ENCODE measurements at regions not wholly inside any gene's neighbourhood (a gene's known extent, or its start where the extent isn't known, plus 50 kb on each side); places are given as distances from the start of the nearest gene placed in this dataset.

DNA sequence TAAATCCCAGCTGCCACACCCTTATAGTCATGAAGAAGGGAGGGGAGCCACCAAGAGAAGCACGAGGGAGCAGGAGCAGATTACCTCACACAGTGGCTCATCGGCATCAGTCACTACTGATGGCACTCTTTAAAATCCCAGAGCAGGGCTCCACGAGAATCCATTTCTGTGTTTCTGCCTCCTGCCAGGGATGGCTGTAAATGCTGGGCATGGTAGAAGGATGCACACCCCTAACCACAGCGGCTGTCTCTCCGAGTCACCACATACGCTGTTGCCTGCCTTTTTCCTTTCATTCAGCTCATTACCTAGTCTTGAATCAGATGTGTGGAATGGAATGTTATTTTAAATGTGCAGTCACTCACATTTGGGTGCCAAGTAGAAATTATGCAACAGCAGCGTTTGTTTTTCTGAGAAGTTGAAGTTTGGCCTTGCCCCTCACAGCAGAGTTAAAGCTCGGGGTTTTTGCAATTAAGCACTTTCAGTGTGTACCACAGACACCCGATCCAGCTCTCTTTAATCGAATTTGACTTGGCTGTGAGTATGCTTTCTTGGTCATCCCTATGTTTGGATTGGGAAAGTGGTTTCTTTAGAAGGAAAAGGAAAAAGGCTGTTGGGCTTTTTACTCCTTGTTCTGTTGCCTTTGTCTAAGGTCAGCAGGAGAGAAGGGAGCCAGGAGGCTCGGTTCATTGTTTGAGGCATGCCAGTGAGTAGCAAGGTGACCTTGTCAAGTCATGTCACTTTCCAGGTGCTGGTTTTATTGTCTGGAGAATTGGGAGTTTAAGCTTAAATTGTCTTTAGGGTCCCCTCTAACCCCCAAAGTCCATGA, 284.2 kb upstream of the TPM1 start:
- Mint-ChIP-seq H3K9me3 (ENCODE audit: insufficient read depth) (no peaks in the 10 kb centered on the region), H3K27ac (no peak overlapping the region), H3K27me3 (peaks cover 4% of the 10 kb centered on the region), H3K4me1 (no peaks in the 10 kb centered on the region), H3K4me3 (no peak overlapping the region)
- no peaks in the 10 kb centered on the region for H3K36me3 ChIP-seq (replicated peaks in 1 of 2; ENCODE audit: control extremely low read depth in 1 of 2, control insufficient read depth in 1 of 2, extremely low read depth in 1 of 2, insufficient read depth in 2 of 2, low read length in 1 of 2)
- H3K79me2 ChIP-seq (ENCODE audit: control insufficient read depth, insufficient read depth, low read length) = no peaks in the 10 kb centered on the region
- ATAC-seq (ENCODE audit: low read depth) = no peak
- H4K20me1 ChIP-seq (ENCODE audit: control insufficient read depth, insufficient read depth, low read length, poor library complexity, severe bottlenecking) = no peaks in the 10 kb centered on the region
- intact Hi-C loops (cut with micrococcal nuclease) = no loop called here
- DNase-seq = no peak
- H3K9me3 ChIP-seq (ENCODE audit: control extremely low read depth in 1 of 3, control insufficient read depth in 2 of 3, insufficient read depth in 1 of 3, low read length in 2 of 3) = no peaks in the 10 kb centered on the region
- POLR2A ChIA-PET = no interaction called here
- H3K27ac ChIP-seq (ENCODE audit: low read length in 2 of 2) = no peak overlapping the region
- no peak overlapping the region for H2AFZ ChIP-seq (ENCODE audit: insufficient read depth, low read depth, low read length, poor library complexity, severe bottlenecking)
- H3K4me1 ChIP-seq (ENCODE audit: control insufficient read depth in 2 of 2, insufficient read depth in 2 of 2, low read length in 2 of 2) = no peaks in the 10 kb centered on the region
- no peak overlapping the region for H3K9ac ChIP-seq (ENCODE audit: low read length)
- TF ChIP-seq, protein P1, sequence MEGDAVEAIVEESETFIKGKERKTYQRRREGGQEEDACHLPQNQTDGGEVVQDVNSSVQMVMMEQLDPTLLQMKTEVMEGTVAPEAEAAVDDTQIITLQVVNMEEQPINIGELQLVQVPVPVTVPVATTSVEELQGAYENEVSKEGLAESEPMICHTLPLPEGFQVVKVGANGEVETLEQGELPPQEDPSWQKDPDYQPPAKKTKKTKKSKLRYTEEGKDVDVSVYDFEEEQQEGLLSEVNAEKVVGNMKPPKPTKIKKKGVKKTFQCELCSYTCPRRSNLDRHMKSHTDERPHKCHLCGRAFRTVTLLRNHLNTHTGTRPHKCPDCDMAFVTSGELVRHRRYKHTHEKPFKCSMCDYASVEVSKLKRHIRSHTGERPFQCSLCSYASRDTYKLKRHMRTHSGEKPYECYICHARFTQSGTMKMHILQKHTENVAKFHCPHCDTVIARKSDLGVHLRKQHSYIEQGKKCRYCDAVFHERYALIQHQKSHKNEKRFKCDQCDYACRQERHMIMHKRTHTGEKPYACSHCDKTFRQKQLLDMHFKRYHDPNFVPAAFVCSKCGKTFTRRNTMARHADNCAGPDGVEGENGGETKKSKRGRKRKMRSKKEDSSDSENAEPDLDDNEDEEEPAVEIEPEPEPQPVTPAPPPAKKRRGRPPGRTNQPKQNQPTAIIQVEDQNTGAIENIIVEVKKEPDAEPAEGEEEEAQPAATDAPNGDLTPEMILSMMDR (IDR thresholded peaks at IDR 0.05) = no peak
- TF ChIP-seq EZH2 (IDR thresholded peaks at IDR 0.05; ENCODE audit: borderline replicate concordance, insufficient read depth, low read depth, low read length, poor library complexity, severe bottlenecking) = no peak
- H3K27me3 ChIP-seq (replicated peaks in 1 of 4; ENCODE audit: control extremely low read depth in 1 of 4, control insufficient read depth in 3 of 4, insufficient read depth in 4 of 4, low read length in 3 of 4) = no peaks in the 10 kb centered on the region
- CTCF ChIA-PET = interaction anchor here (1.0 to 1.3 kb wide), 2 partner anchors 11 to 15 kb away, joined by 4 to 5 read pairs; no protein-coding TSS in a partner anchor
- 86% methylated on average over 7 of the region's 11 CpGs for WGBS (ENCODE audit: insufficient coverage)
- no peak overlapping the region for H3K4me2 ChIP-seq (replicated peaks; ENCODE audit: low read depth, low read length, poor library complexity, severe bottlenecking)
- no peak overlapping the region for H3K4me3 ChIP-seq (ENCODE audit: control extremely low read depth in 1 of 5, extremely low read depth in 1 of 5, insufficient read depth in 1 of 5, low read depth in 2 of 5, low read length in 4 of 5)

DNA sequence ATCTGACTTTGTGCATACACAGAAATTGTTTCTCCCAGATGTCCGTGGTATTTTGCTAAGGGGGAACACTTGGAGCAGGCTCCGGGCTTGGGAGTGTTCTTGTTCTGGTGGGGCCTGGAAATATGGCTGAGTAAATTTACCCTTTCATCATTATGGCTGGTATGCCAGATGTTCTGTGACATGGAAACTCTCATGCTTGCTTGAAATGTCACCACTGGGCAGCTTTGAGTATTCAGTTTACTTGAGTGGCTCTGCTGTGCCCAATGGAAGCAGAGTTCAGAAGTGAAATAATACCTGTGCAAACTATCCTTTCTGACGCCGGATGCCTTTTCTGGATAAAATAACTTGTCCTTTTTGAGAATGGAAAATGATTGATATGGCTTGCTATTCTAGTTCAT, 283.6 kb upstream of the TPM1 start:
- no peak for ATAC-seq (ENCODE audit: low read depth)
- Histone ChIP-seq H3K79me2 (ENCODE audit: control insufficient read depth, insufficient read depth, low read length) (no peaks in the 10 kb centered on the region), H3K27ac (ENCODE audit: low read length in 2 of 2) (no peak overlapping the region), H3K4me3 (ENCODE audit: control extremely low read depth in 1 of 5, extremely low read depth in 1 of 5, insufficient read depth in 1 of 5, low read depth in 2 of 5, low read length in 4 of 5) (no peak overlapping the region), H3K27me3 (replicated peaks in 1 of 4; ENCODE audit: control extremely low read depth in 1 of 4, control insufficient read depth in 3 of 4, insufficient read depth in 4 of 4, low read length in 3 of 4) (no peaks in the 10 kb centered on the region), H3K9me3 (ENCODE audit: control extremely low read depth in 1 of 3, control insufficient read depth in 2 of 3, insufficient read depth in 1 of 3, low read length in 2 of 3) (no peaks in the 10 kb centered on the region), H3K4me2 (replicated peaks; ENCODE audit: low read depth, low read length, poor library complexity, severe bottlenecking) (no peak overlapping the region), H3K36me3 (replicated peaks in 1 of 2; ENCODE audit: control extremely low read depth in 1 of 2, control insufficient read depth in 1 of 2, extremely low read depth in 1 of 2, insufficient read depth in 2 of 2, low read length in 1 of 2) (no peaks in the 10 kb centered on the region), H3K4me1 (ENCODE audit: control insufficient read depth in 2 of 2, insufficient read depth in 2 of 2, low read length in 2 of 2) (no peaks in the 10 kb centered on the region), H2AFZ (ENCODE audit: insufficient read depth, low read depth, low read length, poor library complexity, severe bottlenecking) (no peak overlapping the region), H4K20me1 (ENCODE audit: control insufficient read depth, insufficient read depth, low read length, poor library complexity, severe bottlenecking) (no peaks in the 10 kb centered on the region), H3K9ac (ENCODE audit: low read length) (no peak overlapping the region)
- Mint-ChIP-seq H3K9me3 (ENCODE audit: insufficient read depth) (no peaks in the 10 kb centered on the region), H3K4me3 (no peak overlapping the region), H3K4me1 (no peaks in the 10 kb centered on the region), H3K27ac (no peak overlapping the region), H3K27me3 (peaks cover 2% of the 10 kb centered on the region)
- ChIA-PET POLR2A (no interaction called here), CTCF (interaction anchor here (1.0 to 1.3 kb wide), 2 partner anchors 12 to 16 kb away, joined by 4 to 5 read pairs; no protein-coding TSS in a partner anchor)
- 100% methylated on average over 1 of the region's 4 CpGs for WGBS (ENCODE audit: insufficient coverage)
- DNase-seq = no peak
- intact Hi-C loops (cut with micrococcal nuclease) = no loop called here
- TF ChIP-seq, protein P1 (IDR thresholded peaks at IDR 0.05) = no peak
- no peak for TF ChIP-seq EZH2 (IDR thresholded peaks at IDR 0.05; ENCODE audit: borderline replicate concordance, insufficient read depth, low read depth, low read length, poor library complexity, severe bottlenecking)

Data from B cell (primary cell).